Body of pancreas (tissue), 4 donors: ENCODE measurements at regions not wholly inside any gene's neighbourhood (a gene's known extent, or its start where the extent isn't known, plus 50 kb on each side); places are given as distances from the start of the nearest gene placed in this dataset.

Experiments
- CTCF ChIP-seq, 7 experiments: fragments of 450-650 bp in 4 of 7; fragments of 200-600 bp in 3 of 7; sonication (generic) in 3 of 7; IDR thresholded peaks; one replicate each; pipeline ENCODE4 v1.5.1; 2016 to 2019; ENCODE audit warnings: antibody characterized with exemption in 7 of 7
- POLR2A ChIP-seq, 3 donors: fragments of 450-650 bp; IDR thresholded peaks; one replicate each; pipeline ENCODE4 v1.6.1; 2016; ENCODE audit warnings: antibody characterized with exemption in 3 of 3, mild to moderate bottlenecking in 2 of 3

GRCh38 chr4:130124066-130124465 is 1028.1 kb downstream of the C4orf33 start:
- TF ChIP-seq CTCF (IDR thresholded peaks at IDR 0.05) (no peak), POLR2A (IDR thresholded peaks at IDR 0.05) (no peak)
